ENCODE measurements at regions not wholly inside any gene's neighbourhood (a gene's known extent, or its start where the extent isn't known, plus 50 kb on each side); places are given as distances from the start of the nearest gene placed in this dataset.

GRCh38 chr18:27394687-27395086, 209.6 kb upstream of the CHST9 start:
- in situ Hi-C loops (cut with MboI), result no loop called here
- no peak for ATAC-seq
- no peak overlapping the region for H2AFZ ChIP-seq (ENCODE audit: control insufficient read depth, low read depth, low read length)
- BruUV-seq (replicated peaks), result no TSS peak
- ChIA-PET CTCF (interaction anchor here (0.6 kb wide), 1 partner anchor 227 kb away, joined by 3 read pairs; no protein-coding TSS in a partner anchor), RAD21 (ENCODE audit: unreplicated experiment) (no interaction called here), POLR2A (no interaction called here), SMC1A (ENCODE audit: uncharacterized antibody, unreplicated experiment) (interaction anchor here (0.6 kb wide), 1 partner anchor 16 kb away, joined by 3 read pairs; no protein-coding TSS in a partner anchor)
- intact Hi-C loops (cut with micrococcal nuclease; ENCODE audit: unreplicated experiment), result loop anchor here (10.0 kb wide), 1 partner anchor 60 kb away; no protein-coding TSS in a partner anchor
- no peaks in the 10 kb centered on the region for H3K9me3 ChIP-seq (replicated peaks; ENCODE audit: control insufficient read depth, insufficient read depth, low read length)
- no peaks in the 10 kb centered on the region for H4K20me1 ChIP-seq (ENCODE audit: control insufficient read depth, insufficient read depth)
- WGBS (ENCODE audit: insufficient coverage, insufficient replicate concordance, low lambda C conversion rate, missing lambda C conversion rate), result 42% methylated on average over 3 of the region's 3 CpGs
- H3K4me1 ChIP-seq (ENCODE audit: control insufficient read depth, insufficient read depth, low read length), result no peaks in the 10 kb centered on the region
- no peak overlapping the region for H3K27ac ChIP-seq (ENCODE audit: control insufficient read depth, insufficient read depth)
- no peaks in the 10 kb centered on the region for H3K36me3 ChIP-seq (ENCODE audit: control insufficient read depth in 2 of 2, insufficient read depth in 2 of 2, low read length in 1 of 2)
- DNase-seq (ENCODE audit: low read depth, low spot score), result no peak
- FAIRE-seq, result no peak
- H3K9ac ChIP-seq (ENCODE audit: control insufficient read depth, insufficient read depth, low read length), result no peak overlapping the region
- no peak overlapping the region for H3K4me2 ChIP-seq (ENCODE audit: control insufficient read depth, insufficient read depth)
- H3K27me3 ChIP-seq (replicated peaks in 1 of 2; ENCODE audit: control insufficient read depth in 2 of 2, insufficient read depth in 2 of 2, low read length in 1 of 2), result no peaks in the 10 kb centered on the region
- no peak overlapping the region for H3K4me3 ChIP-seq
- H3K79me2 ChIP-seq (ENCODE audit: control insufficient read depth, insufficient read depth, low read length), result no peaks in the 10 kb centered on the region
- TF ChIP-seq MEF2B (IDR thresholded peaks at IDR 0.05; ENCODE audit: partially characterized antibody, poor library complexity, severe bottlenecking) (no peak), MTA2 (IDR thresholded peaks at IDR 0.05; ENCODE audit: low read depth) (no peak), ETV6 (conservative IDR thresholded peaks at IDR 0.05 in 1 of 2, IDR thresholded peaks at IDR 0.05 in 1 of 2; ENCODE audit: borderline replicate concordance in 1 of 2, low read depth in 1 of 2) (no peak), CEBPB (IDR thresholded peaks at IDR 0.05; ENCODE audit: borderline replicate concordance in 1 of 2, low read depth in 2 of 2, low read length in 2 of 2) (no peak), BMI1 (IDR thresholded peaks at IDR 0.05; ENCODE audit: borderline replicate concordance) (no peak), RELA (IDR thresholded peaks at IDR 0.05; ENCODE audit: borderline replicate concordance, partially characterized antibody) (no peak), EZH2 (IDR thresholded peaks at IDR 0.05; ENCODE audit: borderline replicate concordance, control insufficient read depth, low read depth, low read length) (no peak), WRNIP1 (IDR thresholded peaks at IDR 0.05; ENCODE audit: borderline replicate concordance, low read depth, low read length) (no peak), GATAD2B (conservative IDR thresholded peaks at IDR 0.05; ENCODE audit: low read depth) (no peak), CBFB (IDR thresholded peaks at IDR 0.05; ENCODE audit: low read depth) (no peak), ATF2 (IDR thresholded peaks at IDR 0.05; ENCODE audit: low read length) (no peak), MEF2A (IDR thresholded peaks at IDR 0.05; ENCODE audit: insufficient read depth, low read depth, low read length) (no peak), STAT1 (conservative IDR thresholded peaks at IDR 0.05) (no peak), NR2C1 (IDR thresholded peaks at IDR 0.05) (no peak), RAD51 (IDR thresholded peaks at IDR 0.05) (no peak), ASH2L (IDR thresholded peaks at IDR 0.05; ENCODE audit: borderline replicate concordance, low read depth) (no peak), PAX5 (IDR thresholded peaks at IDR 0.05; ENCODE audit: borderline replicate concordance, low read depth, low read length) (no peak), KAT2A (conservative IDR thresholded peaks at IDR 0.05; ENCODE audit: control insufficient read depth, low read depth, low read length) (no peak)

All from GM12878 (cell line).